ENCODE measurements at regions not wholly inside any gene's neighbourhood (a gene's known extent, or its start where the extent isn't known, plus 50 kb on each side); places are given as distances from the start of the nearest gene placed in this dataset.

DNA sequence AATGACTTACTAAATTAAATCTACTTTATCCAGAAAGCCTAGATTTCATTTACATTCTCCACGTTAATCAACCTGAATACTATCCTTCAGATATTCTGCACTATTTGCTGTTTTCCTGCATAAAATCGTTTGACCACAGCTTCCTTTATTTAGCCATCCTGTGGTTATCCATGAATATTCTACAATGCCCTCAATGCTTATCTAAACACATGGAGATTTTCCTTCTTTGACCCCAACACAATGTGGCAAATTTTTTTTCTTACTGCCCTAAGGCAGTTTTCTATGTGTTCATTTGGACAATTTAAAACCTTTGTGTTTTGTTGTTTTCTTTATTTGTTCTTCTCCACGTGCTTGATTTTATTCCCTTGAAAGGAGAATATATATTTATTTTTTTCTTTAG, 495.5 kb upstream of the ROBO1 start:
- Mint-ChIP-seq H3K27me3 (ENCODE audit: unreplicated experiment) (no peaks in the 10 kb centered on the region), H3K4me1 (ENCODE audit: unreplicated experiment) (no peaks in the 10 kb centered on the region), H3K27ac (ENCODE audit: unreplicated experiment) (no peak overlapping the region), H3K36me3 (ENCODE audit: low read depth, unreplicated experiment) (no peaks in the 10 kb centered on the region), H3K4me3 (ENCODE audit: unreplicated experiment) (no peak overlapping the region), H3K9me3 (ENCODE audit: unreplicated experiment) (no peaks in the 10 kb centered on the region)
- DNase-seq (ENCODE audit: low spot score) = no peak
- TF ChIP-seq, protein P1, sequence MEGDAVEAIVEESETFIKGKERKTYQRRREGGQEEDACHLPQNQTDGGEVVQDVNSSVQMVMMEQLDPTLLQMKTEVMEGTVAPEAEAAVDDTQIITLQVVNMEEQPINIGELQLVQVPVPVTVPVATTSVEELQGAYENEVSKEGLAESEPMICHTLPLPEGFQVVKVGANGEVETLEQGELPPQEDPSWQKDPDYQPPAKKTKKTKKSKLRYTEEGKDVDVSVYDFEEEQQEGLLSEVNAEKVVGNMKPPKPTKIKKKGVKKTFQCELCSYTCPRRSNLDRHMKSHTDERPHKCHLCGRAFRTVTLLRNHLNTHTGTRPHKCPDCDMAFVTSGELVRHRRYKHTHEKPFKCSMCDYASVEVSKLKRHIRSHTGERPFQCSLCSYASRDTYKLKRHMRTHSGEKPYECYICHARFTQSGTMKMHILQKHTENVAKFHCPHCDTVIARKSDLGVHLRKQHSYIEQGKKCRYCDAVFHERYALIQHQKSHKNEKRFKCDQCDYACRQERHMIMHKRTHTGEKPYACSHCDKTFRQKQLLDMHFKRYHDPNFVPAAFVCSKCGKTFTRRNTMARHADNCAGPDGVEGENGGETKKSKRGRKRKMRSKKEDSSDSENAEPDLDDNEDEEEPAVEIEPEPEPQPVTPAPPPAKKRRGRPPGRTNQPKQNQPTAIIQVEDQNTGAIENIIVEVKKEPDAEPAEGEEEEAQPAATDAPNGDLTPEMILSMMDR (IDR thresholded peaks at IDR 0.05; ENCODE audit: unreplicated experiment) = no peak

- no peaks in the 10 kb centered on the region for H3K9me3 Mint-ChIP-seq (ENCODE audit: unreplicated experiment)
- TF ChIP-seq, protein P1 (IDR thresholded peaks at IDR 0.05; ENCODE audit: unreplicated experiment) = no peak
- DNase-seq (ENCODE audit: low spot score) = no peak
- H3K27me3 Mint-ChIP-seq (ENCODE audit: unreplicated experiment) = no peaks in the 10 kb centered on the region
- no peak overlapping the region for H3K27ac Mint-ChIP-seq (ENCODE audit: unreplicated experiment)
- no peak overlapping the region for H3K4me3 Mint-ChIP-seq (ENCODE audit: unreplicated experiment)
- no peaks in the 10 kb centered on the region for H3K4me1 Mint-ChIP-seq (ENCODE audit: unreplicated experiment)
- H3K36me3 Mint-ChIP-seq (ENCODE audit: low read depth, unreplicated experiment) = no peaks in the 10 kb centered on the region
These were observed 493.3 kb upstream of the ROBO1 start for GRCh38 chr3:80261082-80261481.

- no peak for DNase-seq (ENCODE audit: low spot score)
- Mint-ChIP-seq H3K4me1 (ENCODE audit: unreplicated experiment) (no peaks in the 10 kb centered on the region), H3K27me3 (ENCODE audit: unreplicated experiment) (no peaks in the 10 kb centered on the region), H3K4me3 (ENCODE audit: unreplicated experiment) (no peak overlapping the region), H3K9me3 (ENCODE audit: unreplicated experiment) (no peaks in the 10 kb centered on the region), H3K36me3 (ENCODE audit: low read depth, unreplicated experiment) (no peaks in the 10 kb centered on the region), H3K27ac (ENCODE audit: unreplicated experiment) (no peak overlapping the region)
- TF ChIP-seq, protein P1 (IDR thresholded peaks at IDR 0.05; ENCODE audit: unreplicated experiment) = no peak
These were observed 491.9 kb upstream of the ROBO1 start for GRCh38 chr3:80259736-80260135.

GRCh38 chr3:80252113-80252512, 484.3 kb upstream of the ROBO1 start:
- TF ChIP-seq, protein P1 (IDR thresholded peaks at IDR 0.05; ENCODE audit: unreplicated experiment) = no peak
- H3K36me3 Mint-ChIP-seq (ENCODE audit: low read depth, unreplicated experiment) = no peaks in the 10 kb centered on the region
- no peak for DNase-seq (ENCODE audit: low spot score)
- H3K27ac Mint-ChIP-seq (ENCODE audit: unreplicated experiment) = no peak overlapping the region
- no peaks in the 10 kb centered on the region for H3K27me3 Mint-ChIP-seq (ENCODE audit: unreplicated experiment)
- peaks cover 4% of the 10 kb centered on the region for H3K9me3 Mint-ChIP-seq (ENCODE audit: unreplicated experiment)
- H3K4me1 Mint-ChIP-seq (ENCODE audit: unreplicated experiment) = no peaks in the 10 kb centered on the region
- no peak overlapping the region for H3K4me3 Mint-ChIP-seq (ENCODE audit: unreplicated experiment)

DNA sequence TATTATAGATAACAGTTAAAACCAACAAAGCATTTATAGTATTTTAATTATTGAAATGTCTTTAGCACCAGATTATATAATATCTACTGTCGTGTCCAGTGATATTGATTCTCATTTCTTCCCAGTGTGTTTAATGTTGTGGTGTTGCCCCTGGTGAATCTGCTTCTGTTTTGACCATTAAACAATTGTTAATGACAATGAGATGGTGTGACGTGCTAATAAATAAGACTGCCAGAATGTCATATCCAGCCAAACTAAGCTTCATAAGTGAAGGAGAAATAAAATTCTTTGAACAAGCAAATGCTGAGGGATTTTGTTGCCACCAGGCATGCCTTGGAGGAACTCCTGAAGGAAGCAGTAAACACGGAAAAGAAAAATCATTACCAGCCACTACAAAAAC, 480.0 kb upstream of the ROBO1 start:
- Mint-ChIP-seq H3K27ac (ENCODE audit: unreplicated experiment) (no peak overlapping the region), H3K4me1 (ENCODE audit: unreplicated experiment) (no peaks in the 10 kb centered on the region), H3K9me3 (ENCODE audit: unreplicated experiment) (peaks cover 4% of the 10 kb centered on the region), H3K4me3 (ENCODE audit: unreplicated experiment) (no peak overlapping the region), H3K36me3 (ENCODE audit: low read depth, unreplicated experiment) (no peaks in the 10 kb centered on the region), H3K27me3 (ENCODE audit: unreplicated experiment) (no peaks in the 10 kb centered on the region)
- TF ChIP-seq, protein P1 (IDR thresholded peaks at IDR 0.05; ENCODE audit: unreplicated experiment) = no peak
- DNase-seq (ENCODE audit: low spot score) = no peak

Data from endothelial cell (in vitro differentiated cells).